ENCODE measurements at regions not wholly inside any gene's neighbourhood (a gene's known extent, or its start where the extent isn't known, plus 50 kb on each side); places are given as distances from the start of the nearest gene placed in this dataset.

GRCh38 chr6:167547328-167547692 is 222.4 kb downstream of the TTLL2 start (continued):
- TF ChIP-seq TSHZ1 (tag by site-specific recombination; IDR thresholded peaks at IDR 0.05; ENCODE audit: borderline replicate concordance): no peak
- TF ChIP-seq ZNF280D (tag by site-specific recombination; IDR thresholded peaks at IDR 0.05): no peak
- TF ChIP-seq ZNF2 (tag by site-specific recombination; IDR thresholded peaks at IDR 0.05): no peak
- TF ChIP-seq ZNF660 (tag by site-specific recombination; IDR thresholded peaks at IDR 0.05): no peak
- no peak for TF ChIP-seq EGR2 (tag by site-specific recombination; IDR thresholded peaks at IDR 0.05; ENCODE audit: low read depth)
- TF ChIP-seq ZNF239 (tag by site-specific recombination; IDR thresholded peaks at IDR 0.05): no peak
- no peak for TF ChIP-seq HIC1 (tag by site-specific recombination; IDR thresholded peaks at IDR 0.05)

GRCh38 chr6:167547751-167548150 is 222.9 kb downstream of the TTLL2 start:
- ChIA-PET CTCF (no interaction called here), POLR2A (no interaction called here)
- TF ChIP-seq ZNF184 (tag by site-specific recombination; IDR thresholded peaks at IDR 0.05): no peak
- no peak for TF ChIP-seq ZNF830 (tag by site-specific recombination; IDR thresholded peaks at IDR 0.05; ENCODE audit: low read depth)
- no peak for TF ChIP-seq ZNF114 (tag by site-specific recombination; IDR thresholded peaks at IDR 0.05)
- no peak for TF ChIP-seq KLF8 (tag by site-specific recombination; IDR thresholded peaks at IDR 0.05)
- TF ChIP-seq IKZF3 (tag by site-specific recombination; IDR thresholded peaks at IDR 0.05): no peak
- TF ChIP-seq ZNF549 (tag by site-specific recombination; IDR thresholded peaks at IDR 0.05): no peak
- no peak for TF ChIP-seq ZNF629 (tag by site-specific recombination; IDR thresholded peaks at IDR 0.05)
- no peak for TF ChIP-seq ZNF571 (tag by site-specific recombination; IDR thresholded peaks at IDR 0.05)
- no peak for TF ChIP-seq ZNF596 (tag by site-specific recombination; IDR thresholded peaks at IDR 0.05)
- TF ChIP-seq ZNF561 (tag by site-specific recombination; IDR thresholded peaks at IDR 0.05; ENCODE audit: borderline replicate concordance): no peak
- Histone ChIP-seq H3K36me3 (ENCODE audit: control insufficient read depth in 2 of 2, insufficient read depth in 1 of 2, low read length in 2 of 2) (no peaks in the 10 kb centered on the region), H3K4me1 (ENCODE audit: control insufficient read depth, insufficient read depth, low read length) (no peaks in the 10 kb centered on the region), H3K27ac (ENCODE audit: extremely low read depth, low read depth, low read length) (no peak overlapping the region), H3K9me3 (ENCODE audit: control insufficient read depth, insufficient read depth, low read depth, low read length) (no peaks in the 10 kb centered on the region), H3K4me3 (ENCODE audit: low read depth, low read length) (no peak overlapping the region)

Measured in HEK293 (cell line).